Activated T-cell treated with anti-CD3 and anti-CD28 coated beads, Interleukin-2, amount 50 U/mL, for 24 hours (primary cell): ENCODE measurements at regions not wholly inside any gene's neighbourhood (a gene's known extent, or its start where the extent isn't known, plus 50 kb on each side); places are given as distances from the start of the nearest gene placed in this dataset.
"Not testable (repeated sequence)": the region's sequence is repeated elsewhere in the genome, so short reads cannot be mapped to it uniquely, and the experiment has no call there.

ENCODE experiments used
- DNase-seq: peaks from one replicate; pipeline ENCODE4 v3.0.0-alpha.2; 2020
- H3K27ac Mint-ChIP-seq: 2 replicates; pipeline ENCODE4 v1.8.0; 2020; ENCODE audit warnings: mild to moderate bottlenecking, mixed read lengths
- H3K27me3 Mint-ChIP-seq: 2 replicates; pipeline ENCODE4 v1.8.0; 2020; ENCODE audit warnings: mixed read lengths
- H3K36me3 Mint-ChIP-seq: 2 replicates; pipeline ENCODE4 v1.8.0; 2020; ENCODE audit warnings: low read depth, mixed read lengths
- H3K4me1 Mint-ChIP-seq: 2 replicates; pipeline ENCODE4 v1.8.0; 2020; ENCODE audit warnings: low read depth, mixed read lengths
- H3K4me3 Mint-ChIP-seq: 2 replicates; pipeline ENCODE4 v1.8.0; 2020; ENCODE audit warnings: mild to moderate bottlenecking, moderate library complexity, mixed read lengths
- H3K9me3 Mint-ChIP-seq: 2 replicates; pipeline ENCODE4 v1.8.0; 2020; ENCODE audit warnings: mixed read lengths

DNA sequence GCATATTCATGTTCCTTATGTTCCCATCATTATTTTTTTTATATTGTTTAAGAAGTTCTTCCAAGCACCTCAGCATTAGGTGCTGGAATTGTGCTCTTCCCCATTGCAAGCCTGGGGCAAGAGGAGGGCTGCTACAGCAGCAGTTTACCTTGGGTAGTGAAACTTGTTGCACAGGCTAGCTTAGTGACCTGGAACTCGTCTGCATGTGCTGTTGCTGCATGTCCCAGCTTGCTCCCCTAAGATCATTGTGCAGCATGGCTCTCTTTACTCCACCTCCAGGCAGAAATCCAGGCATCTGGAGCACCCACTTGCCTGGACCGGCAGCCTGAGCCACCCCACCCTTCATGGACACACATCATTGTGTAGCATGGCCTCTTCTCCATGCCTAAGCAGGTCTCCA is 776.0 kb downstream of the GLUD2 start:
- no peaks in the 10 kb centered on the region for H3K27me3 Mint-ChIP-seq
- H3K36me3 Mint-ChIP-seq = no peaks in the 10 kb centered on the region
- DNase-seq = no peak
- no peak overlapping the region for H3K4me3 Mint-ChIP-seq
- H3K9me3 Mint-ChIP-seq = no peaks in the 10 kb centered on the region
- H3K4me1 Mint-ChIP-seq = no peaks in the 10 kb centered on the region
- no peak overlapping the region for H3K27ac Mint-ChIP-seq

DNA sequence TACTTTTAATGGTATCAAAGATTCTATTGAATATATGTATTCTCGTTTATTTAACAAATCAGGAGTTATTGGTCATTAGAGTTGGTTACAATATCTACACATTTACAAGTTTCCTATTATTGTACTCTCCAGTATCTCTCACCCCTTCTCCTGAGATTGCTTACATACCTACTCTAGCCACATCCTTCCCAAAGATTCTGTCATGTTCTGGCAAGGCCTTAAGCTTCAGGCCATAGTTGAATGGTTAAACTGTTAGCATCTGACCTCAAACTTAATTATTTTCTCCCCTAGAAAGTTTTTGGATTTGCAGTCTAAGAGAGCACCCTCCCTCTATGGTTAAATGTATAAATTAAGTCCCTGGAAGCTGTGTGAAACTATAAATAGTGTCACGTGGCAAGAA is 784.2 kb downstream of the GLUD2 start:
- no peak overlapping the region for H3K27ac Mint-ChIP-seq
- no peak overlapping the region for H3K4me3 Mint-ChIP-seq
- DNase-seq = no peak
- H3K4me1 Mint-ChIP-seq = no peaks in the 10 kb centered on the region
- H3K27me3 Mint-ChIP-seq = no peaks in the 10 kb centered on the region
- no peaks in the 10 kb centered on the region for H3K9me3 Mint-ChIP-seq
- H3K36me3 Mint-ChIP-seq = no peaks in the 10 kb centered on the region

DNA sequence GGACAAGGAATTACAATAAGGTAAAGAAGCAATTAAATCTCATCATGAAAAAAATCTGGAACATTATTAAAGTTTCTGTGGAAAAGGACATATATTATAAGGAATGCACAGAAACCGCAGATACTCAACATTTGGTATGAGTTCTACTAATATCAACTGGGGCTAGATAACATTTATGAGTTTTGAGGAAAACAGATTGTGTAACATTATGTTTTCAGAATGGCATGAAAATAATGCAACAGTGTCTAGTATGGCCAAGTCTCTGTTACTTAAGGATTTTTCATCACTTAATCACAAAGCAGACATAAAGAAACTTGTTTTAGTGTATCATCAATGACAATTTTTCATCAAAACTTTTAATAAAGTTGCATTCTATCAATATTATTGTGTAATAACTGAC is 785.0 kb downstream of the GLUD2 start:
- Mint-ChIP-seq H3K36me3 (no peaks in the 10 kb centered on the region), H3K4me3 (no peak overlapping the region), H3K27ac (no peak overlapping the region), H3K27me3 (no peaks in the 10 kb centered on the region), H3K4me1 (no peaks in the 10 kb centered on the region), H3K9me3 (no peaks in the 10 kb centered on the region)
- no peak for DNase-seq

DNA sequence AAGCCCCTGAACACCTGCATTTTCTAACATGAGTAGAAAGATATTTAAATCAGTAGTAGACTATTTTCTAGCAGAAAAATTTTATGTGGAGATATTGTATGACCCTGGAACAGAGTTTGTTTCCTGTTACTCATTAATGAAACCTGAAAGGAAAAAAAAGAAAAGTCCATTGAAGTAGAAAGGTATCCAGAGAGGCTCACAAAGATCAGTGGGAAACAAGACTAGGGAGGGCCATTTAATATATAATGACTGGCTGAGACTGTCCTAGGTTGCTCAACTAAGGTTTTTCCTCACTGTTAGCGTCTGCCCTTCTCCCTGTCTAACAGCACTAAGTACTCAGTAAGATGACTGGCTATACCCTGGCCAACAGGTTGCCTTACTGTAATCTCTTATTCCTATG is 788.6 kb downstream of the GLUD2 start:
- Mint-ChIP-seq H3K4me3 (no peak overlapping the region), H3K36me3 (no peaks in the 10 kb centered on the region), H3K27me3 (no peaks in the 10 kb centered on the region), H3K9me3 (no peaks in the 10 kb centered on the region), H3K27ac (no peak overlapping the region), H3K4me1 (no peaks in the 10 kb centered on the region)
- DNase-seq = no peak

DNA sequence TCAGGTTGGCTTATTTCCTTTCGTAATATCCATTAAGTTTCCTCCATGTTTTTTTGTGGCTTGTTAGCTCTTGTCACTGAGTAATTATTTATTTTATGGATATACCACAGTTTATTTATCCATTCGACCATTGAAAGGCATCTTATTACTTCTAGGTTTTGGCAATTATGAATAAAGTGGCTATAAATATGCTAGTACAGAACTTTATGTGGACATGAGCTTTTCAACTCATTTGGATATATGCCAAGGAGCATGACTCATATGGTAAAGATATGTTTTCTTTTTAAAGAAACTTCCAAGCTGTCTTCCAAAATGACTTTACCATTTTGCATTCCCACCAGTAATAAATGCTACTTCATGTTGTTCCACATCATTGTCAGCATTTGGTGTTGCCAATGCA is 803.6 kb downstream of the GLUD2 start:
- Mint-ChIP-seq H3K27me3 (peaks cover 15% of the 10 kb centered on the region), H3K9me3 (no peaks in the 10 kb centered on the region), H3K27ac (no peak overlapping the region), H3K4me1 (no peaks in the 10 kb centered on the region), H3K36me3 (no peaks in the 10 kb centered on the region), H3K4me3 (no peak overlapping the region)
- no peak for DNase-seq

DNA sequence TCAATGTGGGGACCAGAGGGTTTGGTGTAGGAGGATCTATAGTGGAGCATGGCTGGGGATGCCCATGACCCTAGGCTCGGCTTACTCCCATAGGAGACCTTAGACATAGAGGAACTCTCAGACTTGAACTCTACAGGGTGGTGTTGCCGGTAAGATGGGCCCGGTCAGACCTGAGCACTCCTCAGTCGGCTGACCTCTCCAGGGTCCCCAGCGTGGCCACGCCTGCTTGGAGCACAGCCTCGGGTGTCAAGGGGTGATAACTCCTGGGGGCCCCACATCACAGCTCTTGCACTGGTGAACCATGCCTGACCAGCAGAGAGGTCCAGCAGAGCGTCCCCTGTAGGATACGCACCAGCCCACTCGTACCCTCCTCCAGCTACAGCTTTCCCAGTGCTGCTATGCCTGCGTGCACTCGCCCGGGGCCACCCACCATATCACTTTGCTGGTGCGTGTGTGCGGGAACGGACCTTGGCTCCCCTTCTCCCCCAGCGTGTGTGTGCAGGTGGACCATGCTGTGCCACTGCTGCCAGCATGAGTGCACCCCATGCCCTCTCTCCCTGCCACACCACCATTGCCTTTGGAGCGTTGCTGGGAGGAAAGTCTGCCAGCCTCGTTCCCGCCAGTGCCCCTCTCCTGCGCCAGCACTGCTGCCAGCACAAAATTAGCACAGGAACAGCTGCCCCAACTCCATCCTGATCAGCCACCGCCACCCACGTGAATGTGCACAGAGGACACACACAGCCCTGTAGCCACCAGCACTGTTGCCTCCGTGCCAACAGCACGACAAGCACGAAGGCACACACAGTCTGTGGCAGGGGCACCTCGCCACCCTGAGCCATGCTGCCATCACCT is 806.6 kb downstream of the GLUD2 start:
- DNase-seq = no peak
- Mint-ChIP-seq H3K27me3 (peaks cover 4% of the 10 kb centered on the region), H3K4me3 (no peak overlapping the region), H3K36me3 (no peaks in the 10 kb centered on the region), H3K4me1 (no peaks in the 10 kb centered on the region), H3K27ac (no peak overlapping the region), H3K9me3 (no peaks in the 10 kb centered on the region)

DNA sequence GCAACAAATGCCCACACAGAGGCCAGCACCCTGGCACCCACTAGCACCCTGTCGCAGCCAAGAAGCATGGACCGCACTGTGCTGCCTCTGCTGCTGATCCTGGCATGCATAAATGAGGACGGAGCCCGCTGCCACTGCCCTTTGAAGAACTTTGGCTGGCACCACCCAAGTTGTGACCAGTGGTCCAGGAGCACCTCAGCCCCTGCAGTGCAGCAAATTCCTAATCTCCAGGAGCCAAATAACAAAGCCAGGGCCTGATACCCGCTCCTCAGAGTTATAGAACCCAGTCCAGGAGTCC is 807.2 kb downstream of the GLUD2 start:
- Mint-ChIP-seq H3K4me1 (no peaks in the 10 kb centered on the region), H3K9me3 (no peaks in the 10 kb centered on the region), H3K36me3 (no peaks in the 10 kb centered on the region), H3K27me3 (peaks cover 4% of the 10 kb centered on the region), H3K4me3 (no peak overlapping the region), H3K27ac (no peak overlapping the region)
- no peak for DNase-seq

DNA sequence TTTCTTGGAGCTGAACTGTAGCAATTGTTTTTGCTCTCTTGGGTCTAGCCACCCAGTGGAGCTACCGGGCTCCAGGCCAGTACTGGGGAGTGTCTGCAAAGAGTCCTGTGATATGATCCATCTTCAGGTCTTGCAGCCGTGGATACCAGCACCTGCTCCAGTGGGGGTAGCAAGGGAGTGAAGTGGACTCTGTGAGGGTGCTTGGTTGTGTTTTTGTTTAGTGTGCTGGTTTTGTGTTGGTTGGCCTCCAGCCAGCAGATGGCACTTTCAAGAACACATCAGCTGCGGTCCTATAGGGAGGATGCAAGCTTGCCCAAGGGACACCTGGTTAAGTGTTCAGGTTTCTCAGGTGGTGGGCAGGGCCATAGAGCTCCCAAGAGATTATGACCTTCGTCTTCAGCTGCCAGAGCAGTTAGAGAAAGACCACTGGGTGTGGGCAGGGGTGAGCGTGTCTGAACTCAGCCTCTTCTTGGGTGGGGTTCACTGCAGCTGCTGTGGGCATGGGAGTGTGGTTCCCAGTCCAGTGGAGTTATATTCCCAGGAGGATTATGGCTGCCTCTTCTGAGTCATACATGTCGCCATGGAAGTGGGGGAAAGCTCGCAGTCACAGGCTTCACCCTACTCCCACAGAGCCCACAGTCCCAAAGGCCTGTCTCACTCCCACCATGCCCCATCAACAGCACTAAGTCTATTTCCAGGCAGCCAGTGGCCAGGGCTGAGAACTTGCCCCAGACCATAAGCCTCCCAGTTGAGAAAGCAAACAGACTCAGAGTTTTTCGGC is 811.6 kb downstream of the GLUD2 start:
- H3K36me3 Mint-ChIP-seq = no peaks in the 10 kb centered on the region

DNA sequence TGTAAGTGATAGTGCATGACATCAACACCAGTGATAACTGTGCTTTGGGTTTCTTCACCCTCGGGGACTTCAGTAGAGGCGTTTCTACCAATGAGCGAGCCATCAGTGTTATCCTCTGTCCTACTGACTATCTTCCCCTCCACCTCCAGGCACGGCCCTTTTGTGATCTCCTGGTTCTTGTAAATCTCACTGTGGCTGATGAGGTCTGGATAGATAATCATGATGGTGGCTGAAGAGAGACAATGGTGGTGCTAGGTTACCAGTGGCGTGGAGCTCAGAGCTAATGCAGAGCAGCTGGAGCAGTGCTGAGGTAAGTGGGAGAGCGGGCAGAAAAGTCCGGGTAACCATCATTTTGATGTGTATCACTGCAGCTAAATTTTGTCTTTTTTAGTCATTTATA is 816.6 kb downstream of the GLUD2 start:
- no peak overlapping the region for H3K4me3 Mint-ChIP-seq
- no peaks in the 10 kb centered on the region for H3K9me3 Mint-ChIP-seq
- no peak for DNase-seq
- H3K36me3 Mint-ChIP-seq = no peaks in the 10 kb centered on the region
- H3K4me1 Mint-ChIP-seq = no peaks in the 10 kb centered on the region
- no peak overlapping the region for H3K27ac Mint-ChIP-seq
- no peaks in the 10 kb centered on the region for H3K27me3 Mint-ChIP-seq

More for the DNA sequence above, 811.6 kb downstream of the GLUD2 start:
- Mint-ChIP-seq H3K27me3 (no peaks in the 10 kb centered on the region), H3K9me3 (no peaks in the 10 kb centered on the region), H3K4me1 (no peaks in the 10 kb centered on the region), H3K4me3 (no peak overlapping the region), H3K27ac (no peak overlapping the region)
- no peak for DNase-seq

DNA sequence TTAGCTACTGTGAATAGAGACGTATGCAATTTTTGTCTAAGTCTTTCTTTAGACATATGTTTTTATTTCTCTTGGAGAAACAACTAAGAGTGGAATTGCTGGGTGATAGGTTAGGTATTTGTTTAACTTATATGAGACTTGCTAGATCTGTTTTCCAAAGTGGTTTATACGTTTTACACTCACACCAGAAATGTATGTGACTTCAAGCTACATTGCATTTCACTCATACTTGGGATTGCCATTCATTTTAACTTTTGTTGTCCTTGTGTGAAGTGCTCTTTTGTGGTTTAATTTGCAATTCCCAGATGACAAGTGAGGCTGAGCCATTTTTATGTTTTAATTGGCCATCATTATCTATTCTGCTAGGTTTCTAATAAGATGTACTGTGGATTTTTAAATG is 817.2 kb downstream of the GLUD2 start:
- no peaks in the 10 kb centered on the region for H3K27me3 Mint-ChIP-seq
- H3K4me1 Mint-ChIP-seq = no peaks in the 10 kb centered on the region
- H3K9me3 Mint-ChIP-seq = no peaks in the 10 kb centered on the region
- H3K4me3 Mint-ChIP-seq = no peak overlapping the region
- H3K27ac Mint-ChIP-seq = no peak overlapping the region
- no peak for DNase-seq
- H3K36me3 Mint-ChIP-seq = no peaks in the 10 kb centered on the region

DNA sequence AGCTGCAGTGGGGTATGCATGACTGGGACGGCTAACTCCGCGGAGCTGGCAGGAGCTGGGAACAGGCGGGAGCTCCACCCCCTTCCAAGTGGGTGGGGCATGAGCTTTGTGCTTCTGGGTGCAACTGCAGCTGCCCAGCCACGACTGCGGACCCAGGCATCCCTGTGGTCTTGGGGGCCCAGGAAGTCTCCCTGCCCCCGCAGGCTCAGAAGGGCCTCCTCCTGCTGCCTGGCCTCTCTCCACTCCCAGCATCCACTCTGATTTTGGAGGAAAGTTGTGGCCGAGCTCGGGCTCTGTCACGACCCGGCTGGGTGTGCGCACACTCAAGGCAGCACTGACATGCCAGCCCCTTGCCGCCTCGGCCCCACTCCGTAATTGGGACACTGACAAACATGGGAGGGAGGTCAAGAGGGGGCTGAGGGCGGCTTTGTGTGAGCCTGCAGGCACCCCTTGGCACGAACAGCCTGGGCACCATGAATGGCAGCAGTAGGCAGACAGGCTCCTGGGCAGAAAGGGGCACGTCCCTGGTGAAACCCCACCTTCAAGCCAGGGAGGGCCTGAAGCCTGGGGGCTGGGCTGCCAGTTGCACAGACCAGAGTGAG is 822.6 kb downstream of the GLUD2 start:
- no peak overlapping the region for H3K4me3 Mint-ChIP-seq
- H3K36me3 Mint-ChIP-seq = no peaks in the 10 kb centered on the region
- DNase-seq = no peak
- no peaks in the 10 kb centered on the region for H3K9me3 Mint-ChIP-seq
- H3K27ac Mint-ChIP-seq = no peak overlapping the region
- H3K4me1 Mint-ChIP-seq = no peaks in the 10 kb centered on the region
- no peaks in the 10 kb centered on the region for H3K27me3 Mint-ChIP-seq

DNA sequence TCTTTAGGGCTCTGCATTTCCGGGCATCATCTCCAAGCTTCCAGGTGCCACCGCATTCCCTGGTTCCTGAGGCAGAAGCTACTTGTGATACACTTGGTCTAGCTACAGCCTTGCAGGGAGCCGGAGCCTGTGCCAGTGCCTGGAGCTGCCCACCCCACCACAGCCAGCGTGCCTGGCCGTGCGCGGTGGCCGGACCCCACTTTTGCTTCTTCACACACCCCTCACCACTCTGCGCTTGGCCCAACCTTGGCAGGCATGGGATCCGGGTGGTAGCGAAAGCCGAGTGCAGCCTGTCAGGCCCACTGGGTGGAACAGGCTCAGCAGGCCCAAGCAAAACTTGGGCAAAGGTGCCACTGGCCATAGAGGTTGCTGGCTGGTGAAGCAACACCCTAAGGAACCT is 823.7 kb downstream of the GLUD2 start:
- no peaks in the 10 kb centered on the region for H3K27me3 Mint-ChIP-seq
- no peak overlapping the region for H3K4me3 Mint-ChIP-seq
- no peaks in the 10 kb centered on the region for H3K4me1 Mint-ChIP-seq
- DNase-seq = no peak
- H3K36me3 Mint-ChIP-seq = no peaks in the 10 kb centered on the region
- no peaks in the 10 kb centered on the region for H3K9me3 Mint-ChIP-seq
- no peak overlapping the region for H3K27ac Mint-ChIP-seq

DNA sequence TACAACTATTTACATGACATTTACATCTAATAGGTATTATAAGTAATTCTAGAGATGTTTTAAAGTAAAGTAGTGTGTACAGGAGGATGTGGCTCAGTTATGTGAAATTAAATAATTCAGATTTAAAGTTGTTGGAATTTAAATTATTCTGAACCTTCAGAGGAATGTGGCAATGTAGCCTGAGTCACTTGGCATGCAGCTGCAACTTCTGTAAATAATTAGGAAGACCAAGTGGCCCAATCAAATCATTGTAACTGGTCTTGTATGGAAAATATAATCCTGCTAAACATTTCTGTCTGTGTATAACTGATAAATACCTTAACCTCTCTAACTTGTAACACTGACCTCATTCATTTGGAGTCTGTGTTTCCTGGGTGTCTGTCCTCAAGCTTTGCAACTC is 828.9 kb downstream of the GLUD2 start:
- no peak overlapping the region for H3K27ac Mint-ChIP-seq
- no peak for DNase-seq
- H3K36me3 Mint-ChIP-seq = no peaks in the 10 kb centered on the region
- no peaks in the 10 kb centered on the region for H3K9me3 Mint-ChIP-seq
- no peak overlapping the region for H3K4me3 Mint-ChIP-seq
- no peaks in the 10 kb centered on the region for H3K4me1 Mint-ChIP-seq
- H3K27me3 Mint-ChIP-seq = no peaks in the 10 kb centered on the region

DNA sequence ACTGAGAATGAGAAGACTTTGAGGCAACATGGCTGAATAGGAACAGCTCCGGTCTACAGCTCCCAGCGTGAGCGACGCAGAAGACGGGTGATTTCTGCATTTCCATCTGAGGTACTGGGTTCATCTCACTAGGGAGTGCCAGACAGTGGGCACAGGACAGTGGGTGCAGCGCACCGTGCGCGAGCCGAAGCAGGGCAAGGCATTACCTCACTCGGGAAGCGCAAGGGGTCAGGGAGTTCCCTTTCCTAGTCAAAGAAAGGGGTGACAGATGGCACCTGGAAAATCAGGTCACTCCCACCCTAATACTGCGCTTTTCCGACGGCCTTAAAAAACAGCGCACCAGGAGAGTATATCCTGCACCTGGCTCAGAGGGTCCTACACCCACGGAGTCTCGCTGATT is 829.9 kb downstream of the GLUD2 start:
- H3K9me3 Mint-ChIP-seq, H3K27me3 Mint-ChIP-seq, H3K4me1 Mint-ChIP-seq, DNase-seq, H3K27ac Mint-ChIP-seq, H3K4me3 Mint-ChIP-seq, H3K36me3 Mint-ChIP-seq: not testable (repeated sequence)

DNA sequence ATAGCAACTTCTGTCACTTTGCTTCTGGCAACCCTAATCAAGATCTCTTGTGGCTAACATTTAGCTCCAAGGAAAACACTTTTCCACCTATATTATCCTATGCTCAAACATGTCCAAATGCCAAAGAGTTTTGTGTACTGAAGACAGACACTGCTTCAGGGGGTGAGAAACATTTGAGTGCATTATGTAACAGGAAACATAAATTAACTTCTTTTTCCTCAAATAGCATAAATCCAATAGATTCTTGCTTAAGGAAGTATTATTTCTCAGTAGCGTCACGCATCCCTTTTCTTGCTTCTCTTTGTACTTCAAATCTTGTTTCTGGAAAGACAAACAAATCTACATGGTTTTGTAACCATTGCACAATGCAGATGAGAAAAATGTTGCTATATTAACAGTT is 839.1 kb downstream of the GLUD2 start:
- Mint-ChIP-seq H3K9me3 (no peaks in the 10 kb centered on the region), H3K27me3 (no peaks in the 10 kb centered on the region), H3K4me1 (no peaks in the 10 kb centered on the region), H3K27ac (no peak overlapping the region), H3K36me3 (no peaks in the 10 kb centered on the region), H3K4me3 (no peak overlapping the region)
- DNase-seq = no peak
